ENCODE measurements at regions not wholly inside any gene's neighbourhood (a gene's known extent, or its start where the extent isn't known, plus 50 kb on each side); places are given as distances from the start of the nearest gene placed in this dataset.

- H3K4me3 ChIP-seq (ENCODE audit: low read depth, low read length), result no peak overlapping the region
- no peak for TF ChIP-seq CTCF (IDR thresholded peaks at IDR 0.05; ENCODE audit: insufficient read depth, low read length, missing control alignments)
- no peak for DNase-seq (ENCODE audit: low read depth, low spot score)
- POLR2A ChIA-PET, result no interaction called here
- CTCF ChIA-PET, result no interaction called here
Measured at GRCh38 chr7:52195664-52196063, 839.8 kb upstream of the POM121L12 start.

- CTCF ChIA-PET, result no interaction called here
- TF ChIP-seq CTCF (IDR thresholded peaks at IDR 0.05; ENCODE audit: insufficient read depth, low read length, missing control alignments), result no peak
- POLR2A ChIA-PET, result no interaction called here
- DNase-seq (ENCODE audit: low read depth, low spot score), result no peak
- no peak overlapping the region for H3K4me3 ChIP-seq (ENCODE audit: low read depth, low read length)
Measured at GRCh38 chr7:52189153-52189778, 846.2 kb upstream of the POM121L12 start.

GRCh38 chr7:52184006-52184703 lies 851.3 kb upstream of the POM121L12 start:
- ChIA-PET CTCF (no interaction called here), POLR2A (no interaction called here)
- TF ChIP-seq CTCF (IDR thresholded peaks at IDR 0.05; ENCODE audit: insufficient read depth, low read length, missing control alignments), result no peak
- DNase-seq (ENCODE audit: low read depth, low spot score), result no peak
- no peak overlapping the region for H3K4me3 ChIP-seq (ENCODE audit: low read depth, low read length)

GRCh38 chr7:52179934-52180333 lies 855.5 kb upstream of the POM121L12 start:
- CTCF ChIA-PET, result no interaction called here
- TF ChIP-seq CTCF (IDR thresholded peaks at IDR 0.05; ENCODE audit: insufficient read depth, low read length, missing control alignments), result no peak

GRCh38 chr7:52168085-52168484 lies 851.5 kb upstream of the COBL start:
- ChIA-PET POLR2A (no interaction called here), CTCF (no interaction called here)
- DNase-seq (ENCODE audit: low read depth, low spot score), result no peak
- TF ChIP-seq CTCF (IDR thresholded peaks at IDR 0.05; ENCODE audit: insufficient read depth, low read length, missing control alignments), result no peak
- H3K4me3 ChIP-seq (ENCODE audit: low read depth, low read length), result no peak overlapping the region

More at GRCh38 chr7:52179934-52180333, 855.5 kb upstream of the POM121L12 start:
- H3K4me3 ChIP-seq (ENCODE audit: low read depth, low read length), result no peak overlapping the region
- POLR2A ChIA-PET, result no interaction called here
- DNase-seq (ENCODE audit: low read depth, low spot score), result no peak

- ChIA-PET CTCF (no interaction called here), POLR2A (no interaction called here)
- no peak for TF ChIP-seq CTCF (IDR thresholded peaks at IDR 0.05; ENCODE audit: insufficient read depth, low read length, missing control alignments)
- DNase-seq (ENCODE audit: low read depth, low spot score), result no peak
- H3K4me3 ChIP-seq (ENCODE audit: low read depth, low read length), result no peak overlapping the region
Measured at GRCh38 chr7:52163311-52163710, 846.7 kb upstream of the COBL start.
